Mesenchymal stem cell (in vitro differentiated cells and primary cell): ENCODE measurements at regions not wholly inside any gene's neighbourhood (a gene's known extent, or its start where the extent isn't known, plus 50 kb on each side); places are given as distances from the start of the nearest gene placed in this dataset.
"Not testable (repeated sequence)": the region's sequence is repeated elsewhere in the genome, so short reads cannot be mapped to it uniquely, and the experiment has no call there.

ENCODE experiments used
- DNase-seq: peaks from one replicate; pipeline ENCODE4 v3.0.0-alpha.2; 2013
- H2AFZ ChIP-seq: one replicate; pipeline ENCODE4 v1.6.1; 2013; ENCODE audit warnings: low read depth, mild to moderate bottlenecking, control low read depth, inconsistent platforms, low read length, moderate library complexity
- H2AK5ac ChIP-seq: 2 replicates; pipeline ENCODE4 v1.6.1; 2013; ENCODE audit warnings: low read length, moderate library complexity, mild to moderate bottlenecking, inconsistent platforms; ENCODE audit not compliant: severe bottlenecking
- H2BK120ac ChIP-seq: one replicate; pipeline ENCODE4 v1.6.1; 2013; ENCODE audit warnings: low read depth, mild to moderate bottlenecking, inconsistent platforms, low read length, moderate library complexity
- H2BK12ac ChIP-seq, 2 experiments: one replicate each; pipeline ENCODE4 v1.6.1; 2013; ENCODE audit warnings: inconsistent platforms in 2 of 2, low read length in 2 of 2, mild to moderate bottlenecking in 2 of 2, moderate library complexity in 2 of 2, control low read depth in 1 of 2
- H2BK15ac ChIP-seq: one replicate; pipeline ENCODE4 v1.6.1; 2013; ENCODE audit warnings: mild to moderate bottlenecking, low read depth, inconsistent platforms; ENCODE audit not compliant: poor library complexity, severe bottlenecking
- H2BK5ac ChIP-seq: 2 replicates; pipeline ENCODE4 v1.6.1; 2013; ENCODE audit warnings: low read depth, mild to moderate bottlenecking, low read length, control low read depth, inconsistent platforms; ENCODE audit not compliant: poor library complexity, severe bottlenecking
- H3K14ac ChIP-seq, 2 experiments: one replicate each; pipeline ENCODE4 v1.6.1; 2013; ENCODE audit warnings: inconsistent platforms in 2 of 2, low read length in 2 of 2, control low read depth in 1 of 2, mild to moderate bottlenecking in 1 of 2, moderate library complexity in 1 of 2
- H3K18ac ChIP-seq, 2 experiments: one replicate each; pipeline ENCODE4 v1.6.1; 2013; ENCODE audit warnings: inconsistent platforms in 2 of 2, low read length in 2 of 2, control low read depth in 1 of 2, low read depth in 1 of 2, mild to moderate bottlenecking in 1 of 2
- H3K23ac ChIP-seq, 2 experiments: one replicate each; pipeline ENCODE4 v1.6.1; 2013; ENCODE audit warnings: inconsistent platforms in 2 of 2, low read length in 2 of 2, mild to moderate bottlenecking in 2 of 2, moderate library complexity in 2 of 2, control low read depth in 1 of 2
- H3K27ac ChIP-seq: 2 replicates; pipeline ENCODE4 v1.5.1; 2013; ENCODE audit warnings: mild to moderate bottlenecking, moderate library complexity, low read length, control low read depth, inconsistent platforms; ENCODE audit not compliant: poor library complexity, severe bottlenecking
- H3K27me3 ChIP-seq, 2 experiments: 2 replicates each; pipeline versions ENCODE4 v1.6.1 to v1.7.0; 2013; ENCODE audit warnings: low read length in 2 of 2, mild to moderate bottlenecking in 2 of 2, moderate library complexity in 2 of 2, control low read depth in 1 of 2, inconsistent platforms in 1 of 2; ENCODE audit not compliant: control insufficient read depth in 1 of 2, insufficient read depth in 1 of 2
- H3K36me3 ChIP-seq, 2 experiments: 2 replicates each; pipeline versions ENCODE4 v1.6.1 to v1.7.0; 2013; ENCODE audit warnings: low read length in 2 of 2, control low read depth in 1 of 2, inconsistent platforms in 1 of 2, low read depth in 1 of 2, mild to moderate bottlenecking in 1 of 2; ENCODE audit not compliant: insufficient read depth in 2 of 2, control insufficient read depth in 1 of 2
- H3K4ac ChIP-seq, 2 experiments: one replicate each; pipeline ENCODE4 v1.6.1; 2013; ENCODE audit warnings: inconsistent platforms in 2 of 2, low read length in 2 of 2, mild to moderate bottlenecking in 2 of 2, moderate library complexity in 2 of 2, control low read depth in 1 of 2, low read depth in 1 of 2
- H3K4me1 ChIP-seq: 2 replicates; pipeline ENCODE4 v1.6.1; 2013; ENCODE audit warnings: low read depth, low read length, control low read depth; ENCODE audit not compliant: control insufficient read depth, insufficient read depth
- H3K4me2 ChIP-seq: 2 replicates; pipeline ENCODE4 v1.6.1; 2013; ENCODE audit warnings: low read length, mild to moderate bottlenecking, inconsistent platforms; ENCODE audit not compliant: poor library complexity, severe bottlenecking
- H3K4me3 ChIP-seq, 2 experiments: 2 replicates each; pipeline versions ENCODE4 v1.5.1 to v1.7.0; 2013; ENCODE audit warnings: low read length in 2 of 2, mild to moderate bottlenecking in 2 of 2, control low read depth in 1 of 2, low read depth in 1 of 2; ENCODE audit not compliant: insufficient read depth in 1 of 2
- H3K79me1 ChIP-seq: replicated peaks from 2 replicates; pipeline ENCODE4 v1.6.1; 2013; ENCODE audit warnings: mild to moderate bottlenecking, control low read depth, low read length, inconsistent platforms; ENCODE audit not compliant: poor library complexity, severe bottlenecking
- H3K9ac ChIP-seq: 2 replicates; pipeline ENCODE4 v1.7.0; 2013; ENCODE audit warnings: mild to moderate bottlenecking, low read length, moderate library complexity
- H3K9me3 ChIP-seq: 2 replicates; pipeline ENCODE4 v1.7.0; 2013; ENCODE audit warnings: mild to moderate bottlenecking, low read length; ENCODE audit not compliant: control insufficient read depth
- H4K8ac ChIP-seq: one replicate; pipeline ENCODE4 v1.6.1; 2013; ENCODE audit warnings: inconsistent platforms, mild to moderate bottlenecking, low read length, moderate library complexity
- H4K91ac ChIP-seq: one replicate; pipeline ENCODE4 v1.6.1; 2013; ENCODE audit warnings: mild to moderate bottlenecking, low read length, inconsistent platforms
- WGBS: methylation state at CpG from one replicate; pipeline ENCODE4 v1.1.7; 2013; ENCODE audit warnings: mixed read lengths; 5-methylcytosine and 5-hydroxymethylcytosine counted together

DNA sequence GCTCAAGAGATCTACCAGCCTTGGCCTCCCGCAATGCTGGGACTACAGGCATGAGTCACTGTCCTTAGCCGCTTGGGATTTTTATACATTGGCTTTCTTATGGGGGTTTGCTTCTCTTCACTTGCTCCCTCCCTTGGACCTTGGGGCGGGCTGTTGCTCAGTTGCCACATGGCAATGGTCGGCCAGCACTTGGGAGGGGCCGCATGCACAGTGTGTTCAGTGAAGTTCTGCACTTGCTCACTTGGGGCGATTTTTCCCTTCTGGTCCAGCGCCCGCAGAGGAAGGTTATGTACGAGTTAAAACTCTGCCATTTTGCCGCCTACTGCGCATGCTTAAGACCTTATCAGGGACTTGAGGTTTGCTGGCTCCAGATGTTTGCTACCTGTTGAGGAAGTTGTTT is 1367.6 kb upstream of the CDH8 start:
- no peak overlapping the region for H3K14ac ChIP-seq
- H2AFZ ChIP-seq, result no peak overlapping the region
- H3K4me2 ChIP-seq, result no peak overlapping the region
- no peak overlapping the region for H2BK12ac ChIP-seq
- H3K79me1 ChIP-seq, result no peaks in the 10 kb centered on the region
- no peaks in the 10 kb centered on the region for H3K4me1 ChIP-seq
- WGBS, result 98% methylated on average over 11 of the region's 11 CpGs
- H3K4me3 ChIP-seq, result no peak overlapping the region
- no peak overlapping the region for H3K27ac ChIP-seq
- no peak for DNase-seq
- no peaks in the 10 kb centered on the region for H3K9me3 ChIP-seq
- no peak overlapping the region for H2AK5ac ChIP-seq
- no peak overlapping the region for H4K91ac ChIP-seq
- H2BK15ac ChIP-seq, result no peak overlapping the region
- no peak overlapping the region for H4K8ac ChIP-seq
- H2BK5ac ChIP-seq, result no peak overlapping the region
- H3K36me3 ChIP-seq, result no peaks in the 10 kb centered on the region
- no peak overlapping the region for H3K4ac ChIP-seq
- H3K23ac ChIP-seq, result no peak overlapping the region
- H3K27me3 ChIP-seq, result no peaks in the 10 kb centered on the region
- H3K18ac ChIP-seq, result no peak overlapping the region
- no peak overlapping the region for H3K9ac ChIP-seq
- no peak overlapping the region for H2BK120ac ChIP-seq

DNA sequence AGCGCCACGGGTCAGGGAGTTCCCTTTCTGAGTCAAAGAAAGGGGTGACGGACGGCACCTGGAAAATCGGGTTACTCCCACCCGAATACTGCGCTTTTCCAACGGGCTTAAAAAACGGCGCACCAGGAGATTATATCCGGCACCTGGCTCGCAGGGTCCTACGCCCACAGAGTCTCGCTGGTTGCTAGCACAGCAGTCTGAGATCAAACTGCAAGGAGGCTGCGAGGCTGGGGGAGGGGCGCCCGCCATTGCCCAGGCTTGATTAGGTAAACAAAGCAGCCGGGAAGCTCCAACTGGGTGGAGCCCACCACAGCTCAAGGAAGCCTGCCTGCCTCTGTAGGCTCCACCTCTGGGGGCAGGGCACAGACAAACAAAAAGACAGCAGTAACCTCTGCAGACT is 1352.0 kb upstream of the CDH8 start:
- not testable (repeated sequence) for H3K14ac ChIP-seq, H3K9ac ChIP-seq, H3K27me3 ChIP-seq, H2BK12ac ChIP-seq, H4K91ac ChIP-seq, H3K4me2 ChIP-seq, H3K27ac ChIP-seq, DNase-seq, H3K4me1 ChIP-seq, H2BK15ac ChIP-seq, H3K4me3 ChIP-seq, H2AK5ac ChIP-seq, H3K9me3 ChIP-seq, H3K4ac ChIP-seq, H2BK5ac ChIP-seq, H3K18ac ChIP-seq, H4K8ac ChIP-seq, H3K79me1 ChIP-seq, H3K23ac ChIP-seq, H3K36me3 ChIP-seq, H2AFZ ChIP-seq, H2BK120ac ChIP-seq
- 89% methylated on average over 17 of the region's 18 CpGs for WGBS

DNA sequence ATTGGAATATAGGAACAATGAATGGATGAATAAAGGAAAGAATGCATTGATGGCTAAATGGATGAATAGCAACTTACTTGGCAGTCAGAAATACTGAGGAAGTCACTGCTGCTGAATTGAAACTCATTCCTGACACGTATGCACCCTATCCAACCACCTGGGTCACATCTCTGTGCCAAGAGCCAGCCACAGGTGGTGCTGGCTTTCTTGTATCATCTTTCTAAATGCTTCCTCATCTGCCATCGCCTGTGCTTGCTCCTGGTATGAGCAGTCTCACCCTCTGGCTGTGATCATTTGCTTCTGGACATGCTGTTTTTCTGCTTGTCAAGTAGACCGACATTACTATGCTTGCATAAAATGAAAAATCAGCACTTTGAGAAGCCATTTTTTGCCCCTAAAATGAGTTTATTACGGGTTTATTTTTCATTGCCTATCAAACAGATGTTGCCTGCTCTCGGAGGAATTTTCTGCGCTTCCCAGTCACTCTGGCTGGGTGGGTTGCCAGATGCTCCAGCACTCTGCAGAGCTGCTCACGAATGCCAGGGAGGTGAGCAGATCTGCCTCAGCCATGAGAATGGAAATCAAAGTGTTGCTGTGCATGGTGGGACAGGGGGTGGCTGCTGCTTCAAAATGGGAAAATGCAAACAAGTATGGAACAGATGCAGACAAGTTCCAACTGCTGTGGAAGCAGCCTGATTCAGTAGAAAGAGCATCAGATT is 1349.6 kb upstream of the CDH8 start:
- H2AK5ac ChIP-seq, result no peak overlapping the region
- no peaks in the 10 kb centered on the region for H3K4me1 ChIP-seq
- H4K8ac ChIP-seq, result no peak overlapping the region
- no peak overlapping the region for H2BK15ac ChIP-seq
- no peak overlapping the region for H3K18ac ChIP-seq
- H2BK120ac ChIP-seq, result no peak overlapping the region
- H3K27me3 ChIP-seq, result no peaks in the 10 kb centered on the region
- H3K4me2 ChIP-seq, result no peak overlapping the region
- H4K91ac ChIP-seq, result no peak overlapping the region
- 88% methylated on average over 7 of the region's 7 CpGs for WGBS
- no peaks in the 10 kb centered on the region for H3K79me1 ChIP-seq
- no peak overlapping the region for H2AFZ ChIP-seq
- no peak for DNase-seq
- no peaks in the 10 kb centered on the region for H3K36me3 ChIP-seq
- H3K23ac ChIP-seq, result no peak overlapping the region
- H3K9me3 ChIP-seq, result no peaks in the 10 kb centered on the region
- H2BK5ac ChIP-seq, result no peak overlapping the region
- H3K27ac ChIP-seq, result no peak overlapping the region
- no peak overlapping the region for H2BK12ac ChIP-seq
- no peak overlapping the region for H3K14ac ChIP-seq
- no peak overlapping the region for H3K9ac ChIP-seq
- H3K4me3 ChIP-seq, result no peak overlapping the region
- no peak overlapping the region for H3K4ac ChIP-seq

DNA sequence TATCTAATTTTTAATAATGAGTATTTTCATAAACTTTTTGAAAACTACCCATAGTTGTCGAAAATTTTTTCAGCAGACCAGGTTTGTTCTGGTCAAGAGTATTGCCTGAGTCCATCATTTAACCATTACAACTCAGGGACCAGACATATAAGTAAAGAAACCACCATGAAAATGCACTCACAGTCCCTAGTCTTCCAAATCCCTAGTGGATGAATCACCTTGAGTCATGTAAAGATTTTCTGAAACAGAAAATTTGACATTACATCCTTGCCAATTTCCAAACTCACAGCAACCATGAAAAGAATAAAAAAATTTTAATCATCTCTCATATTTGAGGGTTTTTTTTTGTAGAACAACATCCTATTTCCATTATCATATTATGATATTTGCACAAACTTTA is 1337.5 kb upstream of the CDH8 start:
- Histone ChIP-seq H4K91ac (no peak overlapping the region), H2BK15ac (no peak overlapping the region), H3K4me3 (no peak overlapping the region), H2BK120ac (no peak overlapping the region), H3K4ac (no peak overlapping the region), H3K9me3 (no peaks in the 10 kb centered on the region), H2AK5ac (no peak overlapping the region), H3K27me3 (no peaks in the 10 kb centered on the region), H4K8ac (no peak overlapping the region), H3K4me1 (no peaks in the 10 kb centered on the region), H2BK5ac (no peak overlapping the region), H3K79me1 (no peaks in the 10 kb centered on the region), H3K23ac (no peak overlapping the region), H2AFZ (no peak overlapping the region), H3K4me2 (no peak overlapping the region), H3K27ac (no peak overlapping the region), H3K36me3 (no peaks in the 10 kb centered on the region), H2BK12ac (no peak overlapping the region), H3K18ac (no peak overlapping the region), H3K9ac (no peak overlapping the region), H3K14ac (no peak overlapping the region)
- DNase-seq, result no peak
- WGBS, result 67% methylated on average over 1 of the region's 1 CpG
